ENCODE measurements at regions not wholly inside any gene's neighbourhood (a gene's known extent, or its start where the extent isn't known, plus 50 kb on each side); places are given as distances from the start of the nearest gene placed in this dataset.
A peak's percentile ranks its signal among the peaks of the same experiment; 100 is the strongest.

DNA sequence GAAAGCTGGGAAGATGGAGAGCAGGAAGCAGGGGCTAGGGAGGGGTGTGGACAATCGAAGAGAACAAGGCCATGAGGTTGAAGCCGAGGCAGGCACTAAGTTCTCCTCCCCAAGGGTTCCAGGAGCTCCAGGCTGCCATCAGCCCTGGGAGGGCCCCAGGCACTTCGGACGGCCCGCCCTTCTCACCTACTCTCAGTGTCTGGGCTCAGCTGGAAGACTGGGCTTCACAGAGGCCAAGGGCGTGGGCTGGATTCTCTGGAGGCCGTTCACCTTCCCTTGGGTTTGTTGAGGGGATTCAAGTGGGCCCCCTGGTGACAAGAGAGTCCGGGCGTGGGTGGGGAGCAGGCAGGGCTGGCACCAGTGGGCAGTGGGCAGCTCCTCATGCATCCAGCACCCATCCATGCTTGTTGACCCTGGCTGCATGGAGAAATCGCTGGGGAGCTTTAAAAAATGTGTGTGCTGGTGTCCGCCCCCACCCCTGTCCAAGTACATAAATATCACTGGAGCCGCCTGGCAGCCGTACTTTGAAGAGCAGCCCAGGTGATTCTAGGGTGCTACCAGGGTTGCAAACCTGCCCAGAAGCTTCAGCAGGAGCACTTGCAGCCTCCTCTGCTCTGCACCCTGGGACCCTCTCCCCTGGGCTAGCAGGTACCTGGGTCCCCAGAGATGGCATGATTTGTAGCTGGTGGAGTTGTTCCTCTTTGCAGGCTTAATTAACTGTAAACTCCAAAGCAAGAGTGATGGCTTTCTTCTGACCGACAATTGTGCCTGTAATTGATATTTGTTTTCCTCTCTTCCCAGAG lies 74.3 kb downstream of the RTL6 start:
- DNase-seq, result no peak

DNA sequence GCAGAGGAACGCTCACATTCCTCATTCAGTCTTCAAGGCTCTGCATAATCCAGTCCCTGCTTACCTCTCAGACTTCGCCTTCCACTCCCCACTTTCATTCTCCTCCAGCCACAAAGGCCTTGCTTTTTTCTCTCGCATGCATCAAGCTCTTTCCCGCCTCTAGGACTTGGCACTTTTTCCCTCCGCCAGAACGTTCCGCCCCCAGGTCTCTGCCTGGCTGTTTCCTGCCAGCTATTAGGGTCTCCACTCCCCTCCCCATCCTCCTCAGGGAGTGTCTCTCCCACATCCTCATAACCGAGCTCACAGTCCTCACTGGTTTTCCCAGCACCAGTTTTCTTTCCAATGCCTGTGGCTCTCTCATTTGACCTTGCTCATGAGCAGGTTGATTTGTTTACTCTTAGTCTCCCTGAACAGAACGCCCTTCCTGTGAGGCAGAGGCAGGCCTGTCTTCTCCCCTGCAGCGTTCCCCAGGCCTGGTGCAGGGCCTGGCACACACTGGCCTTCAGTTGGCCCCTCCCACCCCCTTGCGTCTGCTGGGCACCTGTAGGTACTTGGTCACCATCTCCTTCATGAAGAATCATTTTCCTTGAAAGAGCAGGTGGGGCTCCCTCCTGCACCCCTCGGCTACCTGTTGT lies 75.2 kb downstream of the RTL6 start:
- no peak for DNase-seq

GRCh38 chr22:44419429-44419828 lies 78.6 kb downstream of the RTL6 start:
- no peak for DNase-seq

GRCh38 chr22:44413211-44413610 lies 84.8 kb downstream of the RTL6 start:
- no peak for DNase-seq

- DNase-seq, result no peak
These were observed 85.8 kb downstream of the RTL6 start for GRCh38 chr22:44412136-44412731.

DNA sequence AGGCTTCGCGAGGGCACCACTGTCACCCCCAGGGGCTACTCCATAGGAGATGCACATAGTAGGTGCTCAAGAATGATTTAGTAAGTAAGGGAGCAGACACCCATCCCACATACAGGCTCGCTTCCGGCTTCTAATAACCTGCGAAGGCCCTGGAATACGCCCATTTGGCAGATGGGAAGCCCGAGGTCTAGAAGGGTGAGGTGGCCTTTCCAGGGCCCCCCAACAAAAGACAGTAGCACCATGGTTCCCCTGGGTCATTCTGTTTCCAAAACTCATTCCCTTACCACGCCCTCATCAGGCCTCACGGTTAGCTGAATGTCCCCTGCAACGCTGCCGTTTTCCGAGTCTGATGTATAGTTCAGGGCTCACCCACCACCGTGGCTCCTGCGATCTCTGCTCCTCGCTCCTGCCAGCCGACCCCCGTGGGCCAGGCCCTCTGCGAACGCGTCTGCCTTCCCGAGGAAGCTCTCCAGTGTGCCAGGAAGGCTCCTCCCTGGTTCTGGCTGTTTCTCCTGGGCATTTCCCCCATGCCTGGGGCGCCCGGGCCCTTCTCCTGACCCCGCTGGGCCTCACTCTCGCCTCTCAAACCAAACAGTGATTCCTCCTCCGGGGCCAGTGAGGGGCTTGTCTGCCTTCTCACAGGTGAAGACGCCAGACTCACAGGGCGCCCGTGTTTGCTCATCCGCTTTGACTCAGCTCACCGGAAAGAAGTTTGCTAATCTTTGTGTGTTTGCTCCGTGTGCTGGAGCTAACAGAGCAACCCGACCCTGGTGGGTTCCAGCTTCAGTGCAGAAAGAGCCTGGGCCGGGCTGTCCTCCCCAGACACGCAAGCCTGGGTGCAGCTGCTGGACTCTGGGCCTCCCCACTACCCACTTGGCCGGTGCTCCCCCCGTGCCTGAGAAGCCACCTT lies 86.6 kb downstream of the RTL6 start:
- no peak for DNase-seq

DNA sequence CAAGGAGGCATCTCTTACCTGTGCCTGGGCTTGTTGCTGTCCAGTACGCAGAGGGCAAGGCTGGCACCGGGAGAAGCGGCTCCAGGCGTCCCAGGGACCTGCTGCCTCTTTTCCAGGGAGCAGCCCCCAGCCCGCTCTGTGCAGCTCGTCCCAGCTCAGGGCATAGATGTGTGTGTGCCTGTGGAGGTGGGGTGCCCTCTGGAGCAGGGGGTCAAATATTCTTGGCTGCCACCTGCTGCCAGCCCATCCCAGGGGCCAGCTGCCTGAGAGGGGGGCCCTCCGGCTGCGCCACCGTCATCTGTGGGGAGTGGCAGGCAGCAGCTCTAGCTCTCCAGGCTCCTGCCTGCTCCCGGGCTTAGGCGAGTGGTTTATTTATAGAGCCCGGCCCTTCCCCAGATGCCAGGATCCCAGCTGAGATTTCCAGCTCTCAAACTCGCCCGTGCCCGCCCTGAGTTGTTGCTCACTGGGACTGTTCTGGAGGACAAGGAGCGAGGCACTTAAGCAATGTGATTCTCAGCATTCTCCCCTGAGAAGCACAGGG lies 87.5 kb downstream of the RTL6 start:
- DNase-seq, result no peak

DNA sequence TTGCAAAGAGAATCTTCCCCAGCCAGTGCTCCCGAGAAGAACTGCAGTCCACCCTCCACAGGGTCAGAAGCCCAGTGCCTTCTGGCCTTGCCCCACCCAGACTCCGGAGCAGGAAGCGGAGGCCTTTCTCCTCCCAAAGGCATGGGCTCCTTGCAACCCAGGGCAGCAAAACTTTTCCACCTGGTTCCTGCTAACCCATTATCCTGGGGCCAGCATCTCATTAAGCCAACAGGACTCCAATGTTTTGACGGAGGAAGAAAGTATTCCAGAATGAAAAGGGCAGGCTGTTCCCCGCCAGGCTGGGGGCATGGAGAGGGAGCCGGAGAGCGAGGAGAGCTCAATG lies 88.1 kb downstream of the RTL6 start:
- no peak for DNase-seq

DNA sequence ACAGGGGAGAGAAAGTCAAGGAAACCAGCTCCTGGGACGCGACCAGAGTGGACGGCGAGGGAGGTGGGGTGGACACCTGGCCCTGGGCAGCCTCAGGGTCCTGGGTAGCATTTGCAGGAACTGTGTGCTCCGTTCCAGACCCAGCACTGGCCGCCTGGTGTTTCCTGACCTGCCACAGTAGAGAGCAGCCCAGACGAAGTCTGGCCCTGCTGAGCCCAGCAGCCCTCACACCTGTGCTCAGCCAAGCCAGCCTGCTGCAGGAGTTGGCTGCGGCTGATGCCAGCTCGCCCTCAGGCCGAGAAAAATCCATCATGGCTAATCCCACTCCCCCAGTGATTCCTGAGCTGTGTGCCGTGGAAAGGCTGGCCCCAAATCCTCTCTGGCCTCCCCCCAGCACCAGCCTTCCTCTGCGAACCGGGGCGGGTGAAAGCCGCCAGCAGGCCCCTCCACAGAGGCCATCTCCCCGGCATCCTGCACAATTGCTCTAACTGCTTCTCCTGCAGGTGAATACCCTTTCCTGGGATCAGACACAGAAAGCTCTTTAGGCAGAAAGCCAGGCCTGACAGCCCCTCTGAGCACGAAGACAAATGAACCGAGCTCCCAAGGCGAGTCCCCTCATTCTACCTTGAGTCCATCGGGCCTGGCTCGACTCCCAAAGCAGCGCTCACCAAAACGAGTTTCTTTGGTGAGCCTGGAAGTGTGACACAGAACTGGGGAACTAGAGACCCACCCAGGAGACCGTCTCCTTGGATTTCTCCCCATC lies 88.6 kb downstream of the RTL6 start:
- peak in 1 of 2 experiments; percentile 32 for DNase-seq

GRCh38 chr22:44408829-44409192 lies 89.2 kb downstream of the RTL6 start:
- no peak for DNase-seq

GRCh38 chr22:44407987-44408828 lies 89.8 kb downstream of the RTL6 start:
- DNase-seq, result no peak

DNA sequence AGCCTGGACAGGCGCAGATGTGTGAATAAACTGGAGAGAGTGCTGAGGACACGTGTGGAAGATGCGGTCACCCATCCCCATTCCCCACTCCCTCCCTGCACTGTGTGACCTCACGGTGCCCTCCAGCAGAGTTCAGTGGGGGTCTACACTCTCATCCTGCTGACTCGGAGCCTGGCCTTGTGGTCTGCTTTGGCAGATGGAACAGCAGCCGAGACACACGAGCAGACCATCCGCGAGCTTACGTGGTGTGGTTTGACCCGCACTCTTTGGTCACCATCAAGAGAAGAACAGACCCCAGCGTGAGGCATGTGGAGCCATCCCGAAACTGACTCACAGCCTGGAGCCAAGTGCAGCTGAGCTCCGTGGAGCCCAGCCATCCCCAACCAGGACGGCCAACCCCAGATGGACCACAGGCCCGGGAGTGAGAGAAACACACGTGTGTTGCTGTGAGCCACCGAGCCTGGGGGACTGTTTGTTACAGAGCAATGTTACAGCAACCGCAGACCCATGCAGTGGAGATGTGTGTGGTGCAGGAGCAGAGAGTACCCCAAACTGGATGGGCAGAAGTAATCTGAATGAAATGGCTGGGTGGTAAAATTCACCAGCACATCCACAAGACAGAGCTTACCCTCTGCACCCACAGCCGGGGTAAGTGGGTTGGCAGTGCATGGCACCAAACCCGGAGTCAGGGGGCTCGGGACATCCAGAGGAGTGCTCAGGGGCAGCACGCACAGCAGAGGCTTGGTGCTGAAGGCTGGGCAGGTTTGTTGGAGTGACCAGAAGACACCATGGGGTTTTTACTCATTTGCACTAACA lies 90.7 kb downstream of the RTL6 start:
- DNase-seq, result no peak

- DNase-seq, result no peak
These were observed 91.5 kb downstream of the RTL6 start for GRCh38 chr22:44406341-44407170.

GRCh38 chr22:44405661-44406060 lies 92.4 kb downstream of the RTL6 start:
- no peak for DNase-seq

DNA sequence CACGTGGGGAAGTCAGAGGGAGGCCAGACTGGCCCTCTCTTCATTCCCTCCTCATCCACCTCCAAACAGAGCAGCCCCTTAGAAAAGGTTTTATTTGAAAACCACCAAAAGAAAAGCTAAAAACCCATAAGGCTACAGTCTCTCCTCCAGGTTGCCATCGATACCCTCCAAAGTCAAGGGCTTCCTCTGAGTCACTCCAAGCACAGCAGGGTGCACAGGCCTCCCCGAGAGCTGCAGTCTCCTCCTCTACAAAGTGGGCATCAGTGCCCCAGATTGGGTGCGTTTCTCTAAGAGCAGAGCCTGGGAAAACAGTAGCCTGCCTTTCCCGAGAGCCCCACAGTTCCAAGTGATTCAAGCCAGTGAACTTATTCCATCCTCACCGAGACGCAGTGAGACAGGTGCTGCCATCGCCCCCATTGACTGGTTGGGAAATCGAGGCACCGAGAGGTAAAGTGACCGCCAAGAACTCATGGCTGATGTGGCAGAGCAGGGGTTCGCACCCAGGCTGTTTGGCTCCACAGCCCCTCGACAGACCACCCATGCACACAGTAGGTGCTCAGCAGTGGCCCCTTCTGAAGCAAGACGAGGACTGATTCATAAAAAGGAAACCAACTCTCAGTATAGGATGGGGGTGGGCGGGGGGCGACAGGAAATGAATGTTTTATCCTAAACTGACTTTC lies 91.7 kb upstream of the SHISAL1 start:
- no peak for DNase-seq

- no peak for DNase-seq
These were observed 91.0 kb upstream of the SHISAL1 start for GRCh38 chr22:44403602-44404329.

DNA sequence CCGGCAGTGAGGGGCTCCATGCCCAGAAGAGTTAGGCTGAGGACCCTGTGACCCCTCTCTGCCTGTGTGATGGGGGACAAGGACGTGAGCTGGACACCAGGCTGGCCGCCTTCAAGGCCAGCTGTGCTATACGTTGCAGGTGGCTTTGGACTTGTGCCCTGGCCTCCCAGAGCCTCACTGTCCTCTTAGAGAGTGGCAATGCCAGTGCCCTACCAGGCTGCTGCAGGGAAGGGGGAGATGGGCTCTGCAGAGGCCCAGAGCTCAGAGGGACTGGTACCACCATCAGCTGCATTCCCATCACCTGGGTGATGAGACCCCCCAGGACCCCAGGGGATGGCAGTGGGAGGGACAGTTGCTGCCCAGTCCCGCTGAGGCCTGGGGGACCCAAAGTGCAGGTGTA lies 90.4 kb upstream of the SHISAL1 start:
- no peak for DNase-seq

All from cerebellar nuclear complex (tissue), 1 donor.